ENCODE measurements at regions not wholly inside any gene's neighbourhood (a gene's known extent, or its start where the extent isn't known, plus 50 kb on each side); places are given as distances from the start of the nearest gene placed in this dataset.

DNA sequence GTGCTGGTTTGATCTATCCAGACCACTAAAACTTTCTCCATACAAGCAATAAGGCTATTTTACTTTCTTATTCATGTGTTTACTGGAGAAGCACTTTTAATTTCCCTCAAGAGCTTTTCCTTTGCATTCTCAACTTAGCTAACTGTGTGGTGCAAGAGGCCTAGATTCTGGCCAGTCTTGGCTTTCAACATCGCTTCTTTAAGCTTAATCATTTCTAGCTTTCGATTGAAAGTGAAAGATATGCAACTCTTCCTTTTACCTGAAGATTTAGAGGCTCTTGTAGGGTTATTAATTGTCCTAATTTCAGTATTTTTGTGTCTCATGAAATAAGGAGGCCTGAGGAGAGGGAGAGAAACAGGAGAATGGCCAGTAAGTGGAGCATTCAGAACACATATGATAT lies 234.8 kb upstream of the GADL1 start:
- no peak for TF ChIP-seq POLR2AphosphoS5 (IDR thresholded peaks at IDR 0.05)
- TF ChIP-seq, protein P1, sequence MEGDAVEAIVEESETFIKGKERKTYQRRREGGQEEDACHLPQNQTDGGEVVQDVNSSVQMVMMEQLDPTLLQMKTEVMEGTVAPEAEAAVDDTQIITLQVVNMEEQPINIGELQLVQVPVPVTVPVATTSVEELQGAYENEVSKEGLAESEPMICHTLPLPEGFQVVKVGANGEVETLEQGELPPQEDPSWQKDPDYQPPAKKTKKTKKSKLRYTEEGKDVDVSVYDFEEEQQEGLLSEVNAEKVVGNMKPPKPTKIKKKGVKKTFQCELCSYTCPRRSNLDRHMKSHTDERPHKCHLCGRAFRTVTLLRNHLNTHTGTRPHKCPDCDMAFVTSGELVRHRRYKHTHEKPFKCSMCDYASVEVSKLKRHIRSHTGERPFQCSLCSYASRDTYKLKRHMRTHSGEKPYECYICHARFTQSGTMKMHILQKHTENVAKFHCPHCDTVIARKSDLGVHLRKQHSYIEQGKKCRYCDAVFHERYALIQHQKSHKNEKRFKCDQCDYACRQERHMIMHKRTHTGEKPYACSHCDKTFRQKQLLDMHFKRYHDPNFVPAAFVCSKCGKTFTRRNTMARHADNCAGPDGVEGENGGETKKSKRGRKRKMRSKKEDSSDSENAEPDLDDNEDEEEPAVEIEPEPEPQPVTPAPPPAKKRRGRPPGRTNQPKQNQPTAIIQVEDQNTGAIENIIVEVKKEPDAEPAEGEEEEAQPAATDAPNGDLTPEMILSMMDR (IDR thresholded peaks at IDR 0.05), result no peak

All from breast epithelium (tissue), 3 donors.